ENCODE measurements at regions not wholly inside any gene's neighbourhood (a gene's known extent, or its start where the extent isn't known, plus 50 kb on each side); places are given as distances from the start of the nearest gene placed in this dataset.

DNA sequence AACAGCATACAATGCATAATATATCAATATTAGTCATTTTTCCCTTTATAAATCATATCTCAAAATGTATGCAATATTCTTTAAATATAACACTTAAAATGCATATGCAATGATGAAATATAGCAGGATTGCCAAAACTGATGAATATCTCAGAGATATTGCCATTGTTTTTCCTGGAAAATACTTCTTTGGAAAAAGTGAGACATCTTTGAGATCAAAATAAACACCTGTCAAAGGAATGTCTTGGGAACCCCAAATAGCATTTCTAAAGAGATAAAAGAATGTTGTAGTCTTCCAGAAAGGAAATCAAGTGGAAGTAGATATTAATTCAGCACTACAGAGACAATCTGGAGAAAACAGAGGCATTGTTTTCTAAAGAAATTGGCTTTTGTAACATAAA is 457.8 kb upstream of the UBE2E2 start:
- TF ChIP-seq, protein P1, sequence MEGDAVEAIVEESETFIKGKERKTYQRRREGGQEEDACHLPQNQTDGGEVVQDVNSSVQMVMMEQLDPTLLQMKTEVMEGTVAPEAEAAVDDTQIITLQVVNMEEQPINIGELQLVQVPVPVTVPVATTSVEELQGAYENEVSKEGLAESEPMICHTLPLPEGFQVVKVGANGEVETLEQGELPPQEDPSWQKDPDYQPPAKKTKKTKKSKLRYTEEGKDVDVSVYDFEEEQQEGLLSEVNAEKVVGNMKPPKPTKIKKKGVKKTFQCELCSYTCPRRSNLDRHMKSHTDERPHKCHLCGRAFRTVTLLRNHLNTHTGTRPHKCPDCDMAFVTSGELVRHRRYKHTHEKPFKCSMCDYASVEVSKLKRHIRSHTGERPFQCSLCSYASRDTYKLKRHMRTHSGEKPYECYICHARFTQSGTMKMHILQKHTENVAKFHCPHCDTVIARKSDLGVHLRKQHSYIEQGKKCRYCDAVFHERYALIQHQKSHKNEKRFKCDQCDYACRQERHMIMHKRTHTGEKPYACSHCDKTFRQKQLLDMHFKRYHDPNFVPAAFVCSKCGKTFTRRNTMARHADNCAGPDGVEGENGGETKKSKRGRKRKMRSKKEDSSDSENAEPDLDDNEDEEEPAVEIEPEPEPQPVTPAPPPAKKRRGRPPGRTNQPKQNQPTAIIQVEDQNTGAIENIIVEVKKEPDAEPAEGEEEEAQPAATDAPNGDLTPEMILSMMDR (IDR thresholded peaks at IDR 0.05) = no peak
- no peak for TF ChIP-seq ZFX (IDR thresholded peaks at IDR 0.05; ENCODE audit: borderline replicate concordance)

All from 22Rv1 (cell line).